ENCODE measurements at regions not wholly inside any gene's neighbourhood (a gene's known extent, or its start where the extent isn't known, plus 50 kb on each side); places are given as distances from the start of the nearest gene placed in this dataset.

- CTCF ChIA-PET = no interaction called here
- POLR2A ChIA-PET = no interaction called here
- H3K9me3 ChIP-seq (ENCODE audit: control insufficient read depth, insufficient read depth, low read length) = peaks cover 45% of the 10 kb centered on the region
- no peak for DNase-seq (ENCODE audit: low read depth, low spot score)
- H3K27ac ChIP-seq (ENCODE audit: low read depth, low read length) = no peak overlapping the region
- no peak overlapping the region for H3K4me3 ChIP-seq (ENCODE audit: low read depth, low read length)
- TF ChIP-seq CTCF (IDR thresholded peaks at IDR 0.05; ENCODE audit: low read depth, low read length) = no peak
- no peaks in the 10 kb centered on the region for H3K27me3 ChIP-seq (ENCODE audit: control insufficient read depth, insufficient read depth, low read length)
Measured at GRCh38 chr19:30131722-30132291, 189.8 kb downstream of the URI1 start.

DNA sequence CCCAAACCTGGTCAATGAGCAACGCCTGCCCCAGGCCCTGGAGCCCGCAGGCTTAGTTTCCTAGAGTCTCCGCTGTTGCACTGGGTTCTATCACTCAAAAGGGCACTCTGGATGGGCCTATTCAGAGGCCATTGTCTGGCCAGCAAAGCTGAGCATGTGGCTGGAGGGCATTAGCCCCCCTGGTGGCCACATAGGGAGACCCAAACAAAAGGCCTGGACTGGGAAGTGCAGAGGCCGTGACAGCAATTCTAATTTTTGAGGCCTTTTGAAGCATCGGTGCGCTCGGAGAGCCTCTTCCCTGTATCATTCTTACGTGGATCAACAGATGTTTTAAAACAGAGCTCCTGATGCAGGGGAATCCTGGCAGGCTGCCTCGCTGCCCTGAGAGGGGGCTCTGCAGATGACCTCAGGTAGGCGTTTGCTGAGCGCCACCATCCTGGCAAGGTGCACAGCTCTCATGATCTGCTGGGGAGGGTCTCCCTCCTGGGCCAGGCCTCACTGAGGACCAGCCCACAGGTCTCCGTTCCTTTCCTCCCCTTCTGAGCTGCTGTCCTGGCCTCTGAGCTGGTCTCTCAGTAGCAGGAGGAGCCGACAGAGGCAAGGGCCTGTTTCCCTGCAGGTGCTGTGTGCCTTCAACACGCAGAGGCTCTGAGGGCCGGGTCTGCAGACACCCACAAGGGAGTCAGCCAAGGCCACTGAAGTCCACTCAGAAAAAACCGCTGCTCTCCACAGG, 190.5 kb downstream of the URI1 start:
- no peaks in the 10 kb centered on the region for H3K27me3 ChIP-seq (ENCODE audit: control insufficient read depth, insufficient read depth, low read length)
- CTCF ChIA-PET = no interaction called here
- TF ChIP-seq CTCF (IDR thresholded peaks at IDR 0.05; ENCODE audit: low read depth, low read length) = no peak

GRCh38 chr19:30133803-30134202, 191.8 kb downstream of the URI1 start:
- no peak for TF ChIP-seq CTCF (IDR thresholded peaks at IDR 0.05; ENCODE audit: low read depth, low read length)
- DNase-seq (ENCODE audit: low read depth, low spot score) = no peak
- H3K27ac ChIP-seq (ENCODE audit: low read depth, low read length) = no peak overlapping the region
- ChIA-PET CTCF (interaction anchor here (0.6 kb wide), 1 partner anchor 351 kb away, joined by 3 read pairs; no protein-coding TSS in a partner anchor), POLR2A (no interaction called here)
- peaks cover 37% of the 10 kb centered on the region for H3K9me3 ChIP-seq (ENCODE audit: control insufficient read depth, insufficient read depth, low read length)
- no peak overlapping the region for H3K4me3 ChIP-seq (ENCODE audit: low read depth, low read length)
- H3K27me3 ChIP-seq (ENCODE audit: control insufficient read depth, insufficient read depth, low read length) = no peaks in the 10 kb centered on the region

More for the DNA sequence above, 190.5 kb downstream of the URI1 start:
- POLR2A ChIA-PET = no interaction called here
- Histone ChIP-seq H3K4me3 (ENCODE audit: low read depth, low read length) (no peak overlapping the region), H3K9me3 (ENCODE audit: control insufficient read depth, insufficient read depth, low read length) (peaks cover 38% of the 10 kb centered on the region), H3K27ac (ENCODE audit: low read depth, low read length) (no peak overlapping the region)
- DNase-seq (ENCODE audit: low read depth, low spot score) = no peak

DNA sequence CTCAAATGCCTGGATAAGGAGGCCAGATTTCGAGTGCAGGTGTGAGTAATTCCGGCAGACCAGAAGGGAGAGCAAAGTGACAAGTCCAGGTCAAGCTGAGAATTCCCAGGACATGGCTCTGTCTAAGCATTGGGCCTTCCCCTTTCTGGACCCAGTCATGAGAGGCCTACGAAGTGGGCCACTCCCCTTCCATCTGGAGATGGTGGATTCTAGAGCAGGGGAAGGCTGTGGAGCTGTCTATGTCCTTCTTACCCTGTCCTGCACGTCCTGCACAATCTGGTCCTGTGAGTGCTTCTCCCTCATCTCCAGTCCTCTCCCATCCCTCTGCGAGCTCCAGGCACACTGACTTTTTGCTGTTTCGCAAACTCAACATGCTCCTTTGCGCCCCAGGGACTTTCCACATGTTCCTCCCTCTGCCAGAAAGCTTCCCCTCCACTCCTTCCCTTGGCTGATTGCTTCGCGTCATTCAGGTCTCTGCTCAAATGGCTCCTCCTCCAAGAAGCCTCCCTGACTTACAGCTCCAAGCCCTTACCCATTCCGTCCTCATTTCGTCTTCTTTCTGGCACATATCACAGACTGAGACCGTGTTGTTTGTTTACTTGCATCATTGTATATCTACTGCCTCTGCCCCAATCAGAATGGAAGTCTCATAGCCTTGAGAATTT, 193.2 kb downstream of the URI1 start:
- peaks cover 38% of the 10 kb centered on the region for H3K9me3 ChIP-seq (ENCODE audit: control insufficient read depth, insufficient read depth, low read length)
- no peaks in the 10 kb centered on the region for H3K27me3 ChIP-seq (ENCODE audit: control insufficient read depth, insufficient read depth, low read length)
- no peak overlapping the region for H3K27ac ChIP-seq (ENCODE audit: low read depth, low read length)
- ChIA-PET CTCF (no interaction called here), POLR2A (no interaction called here)
- no peak for DNase-seq (ENCODE audit: low read depth, low spot score)
- no peak overlapping the region for H3K4me3 ChIP-seq (ENCODE audit: low read depth, low read length)
- no peak for TF ChIP-seq CTCF (IDR thresholded peaks at IDR 0.05; ENCODE audit: low read depth, low read length)

DNA sequence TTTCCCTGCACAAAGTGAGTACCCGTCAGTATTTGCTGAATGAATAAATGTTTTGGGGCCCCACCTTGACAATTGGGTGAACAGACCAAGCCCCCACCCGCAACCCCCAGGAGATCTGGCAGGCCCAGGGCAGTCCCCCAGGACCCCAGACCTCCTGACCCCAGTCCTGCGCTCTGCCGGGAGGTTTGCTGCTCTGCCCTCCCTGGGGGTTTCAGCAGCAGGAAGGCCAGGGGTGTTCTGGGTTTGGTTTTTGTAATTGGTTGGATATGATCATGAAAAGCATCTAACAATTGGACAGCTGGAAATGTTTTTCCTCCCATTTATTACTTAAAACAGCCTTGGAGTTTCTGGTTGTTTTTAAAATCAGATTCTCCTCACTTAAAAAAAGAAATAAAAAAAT, 193.8 kb downstream of the URI1 start:
- H3K27me3 ChIP-seq (ENCODE audit: control insufficient read depth, insufficient read depth, low read length) = no peaks in the 10 kb centered on the region
- CTCF ChIA-PET = no interaction called here
- H3K4me3 ChIP-seq (ENCODE audit: low read depth, low read length) = no peak overlapping the region
- no peak overlapping the region for H3K27ac ChIP-seq (ENCODE audit: low read depth, low read length)
- no peak for TF ChIP-seq CTCF (IDR thresholded peaks at IDR 0.05; ENCODE audit: low read depth, low read length)
- POLR2A ChIA-PET = no interaction called here
- no peak for DNase-seq (ENCODE audit: low read depth, low spot score)
- peaks cover 40% of the 10 kb centered on the region for H3K9me3 ChIP-seq (ENCODE audit: control insufficient read depth, insufficient read depth, low read length)

Measured in AG04450 (cell line).